NB4 (cell line): ENCODE measurements at regions not wholly inside any gene's neighbourhood (a gene's known extent, or its start where the extent isn't known, plus 50 kb on each side); places are given as distances from the start of the nearest gene placed in this dataset.

Experiments
- DNase-seq: peaks from one replicate; pipeline ENCODE4 v3.0.0; 2010; ENCODE audit warnings: low read depth
- H3K4me3 ChIP-seq: one replicate; pipeline ENCODE4 v1.5.1; 2011; ENCODE audit warnings: mild to moderate bottlenecking, low read depth, low read length, moderate library complexity
- MAX ChIP-seq: IDR thresholded peaks from 2 replicates; pipeline ENCODE4 v1.6.1; 2011; ENCODE audit warnings: low read depth, low read length
- MYC ChIP-seq: IDR thresholded peaks from 2 replicates; pipeline ENCODE4 v1.6.1; 2011; ENCODE audit warnings: low read depth, low read length
- POLR2A ChIP-seq: IDR thresholded peaks from 2 replicates; pipeline ENCODE4 v1.6.1; 2011; ENCODE audit warnings: mild to moderate bottlenecking; ENCODE audit not compliant: insufficient read length; ENCODE audit errors: extremely low read depth
- TF ChIP-seq, protein P1 (sequence below): IDR thresholded peaks from one replicate; pipeline ENCODE4 v1.5.1; 2012; ENCODE audit warnings: low read depth, low read length

- TF ChIP-seq MAX (no peak), MYC (no peak)
- TF ChIP-seq, protein P1, sequence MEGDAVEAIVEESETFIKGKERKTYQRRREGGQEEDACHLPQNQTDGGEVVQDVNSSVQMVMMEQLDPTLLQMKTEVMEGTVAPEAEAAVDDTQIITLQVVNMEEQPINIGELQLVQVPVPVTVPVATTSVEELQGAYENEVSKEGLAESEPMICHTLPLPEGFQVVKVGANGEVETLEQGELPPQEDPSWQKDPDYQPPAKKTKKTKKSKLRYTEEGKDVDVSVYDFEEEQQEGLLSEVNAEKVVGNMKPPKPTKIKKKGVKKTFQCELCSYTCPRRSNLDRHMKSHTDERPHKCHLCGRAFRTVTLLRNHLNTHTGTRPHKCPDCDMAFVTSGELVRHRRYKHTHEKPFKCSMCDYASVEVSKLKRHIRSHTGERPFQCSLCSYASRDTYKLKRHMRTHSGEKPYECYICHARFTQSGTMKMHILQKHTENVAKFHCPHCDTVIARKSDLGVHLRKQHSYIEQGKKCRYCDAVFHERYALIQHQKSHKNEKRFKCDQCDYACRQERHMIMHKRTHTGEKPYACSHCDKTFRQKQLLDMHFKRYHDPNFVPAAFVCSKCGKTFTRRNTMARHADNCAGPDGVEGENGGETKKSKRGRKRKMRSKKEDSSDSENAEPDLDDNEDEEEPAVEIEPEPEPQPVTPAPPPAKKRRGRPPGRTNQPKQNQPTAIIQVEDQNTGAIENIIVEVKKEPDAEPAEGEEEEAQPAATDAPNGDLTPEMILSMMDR: no peak
- no peak overlapping the region for H3K4me3 ChIP-seq
- no peak for DNase-seq
Measured at GRCh38 chr9:120338340-120338739, 241.6 kb downstream of the CDK5RAP2 start.

- no peak for DNase-seq
- no peak overlapping the region for H3K4me3 ChIP-seq
- TF ChIP-seq, protein P1: no peak
- TF ChIP-seq MYC: no peak
- TF ChIP-seq POLR2A: no peak
- TF ChIP-seq MAX: no peak
Measured at GRCh38 chr9:120337131-120337530, 242.8 kb downstream of the CDK5RAP2 start.

GRCh38 chr9:120336753-120337090, 243.2 kb downstream of the CDK5RAP2 start:
- DNase-seq: no peak
- TF ChIP-seq MYC: no peak
- no peak for TF ChIP-seq POLR2A
- TF ChIP-seq, protein P1: no peak
- no peak for TF ChIP-seq MAX
- no peak overlapping the region for H3K4me3 ChIP-seq

DNA sequence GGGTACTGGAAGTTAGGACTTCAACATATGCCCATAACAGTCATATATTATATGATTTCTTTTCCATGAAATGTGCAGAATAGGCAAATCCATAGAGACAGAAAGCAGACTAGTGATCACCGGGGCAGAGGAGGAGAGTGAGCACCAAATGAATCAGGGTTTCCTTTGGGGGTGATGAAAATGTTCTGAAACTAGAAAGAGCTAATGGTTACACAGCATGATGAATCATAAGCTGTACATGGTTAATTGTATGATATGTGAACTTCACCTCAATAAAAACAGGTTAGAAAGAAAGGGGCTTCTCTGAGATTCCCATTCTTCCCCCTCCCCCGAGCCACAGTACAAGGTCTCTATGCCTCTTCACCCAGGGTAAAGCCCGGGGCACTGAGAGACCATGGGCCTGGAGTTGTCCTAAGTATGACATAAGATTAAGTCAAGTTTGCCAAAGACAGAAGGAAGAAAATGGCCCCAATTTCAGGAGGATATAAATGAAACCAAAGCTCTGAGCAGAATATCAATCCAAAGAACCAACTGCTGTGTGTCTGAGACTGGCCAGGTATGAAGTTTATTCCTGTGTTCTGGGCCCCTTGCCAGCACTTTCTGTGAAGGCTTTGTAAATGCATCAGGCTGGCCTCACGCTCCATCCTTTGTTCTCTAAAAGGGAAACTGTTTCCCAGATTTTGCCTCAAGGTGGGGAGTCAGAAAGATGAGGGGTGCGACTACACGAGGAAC, 243.8 kb downstream of the CDK5RAP2 start:
- no peak for TF ChIP-seq MAX
- TF ChIP-seq POLR2A: no peak
- TF ChIP-seq, protein P1: no peak
- H3K4me3 ChIP-seq: no peak overlapping the region
- no peak for DNase-seq

- no peak for DNase-seq
- H3K4me3 ChIP-seq: no peak overlapping the region
- no peak for TF ChIP-seq POLR2A
Measured at GRCh38 chr9:120331913-120332312, 248.1 kb downstream of the CDK5RAP2 start.

DNA sequence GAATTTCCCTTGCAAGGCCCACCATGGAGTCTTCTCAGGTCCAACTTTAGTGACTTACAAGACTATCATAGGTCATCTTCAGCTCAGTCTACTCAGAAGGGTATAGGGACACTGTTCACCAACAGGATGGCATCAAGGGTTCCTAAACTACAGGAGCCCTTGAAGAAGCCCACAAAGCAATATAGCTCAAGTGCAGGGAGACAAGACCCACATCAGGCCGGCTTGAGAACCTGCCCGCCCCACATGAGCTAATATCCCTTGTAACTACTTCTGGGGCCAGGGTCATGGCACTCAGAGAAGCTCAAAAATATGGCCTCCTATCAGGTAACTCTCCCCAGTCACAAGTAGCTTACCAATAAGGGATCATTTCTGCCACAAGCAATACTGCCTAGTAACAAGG, 249.9 kb downstream of the CDK5RAP2 start:
- no peak for DNase-seq
- H3K4me3 ChIP-seq: no peak overlapping the region
- TF ChIP-seq POLR2A (no peak), MAX (no peak), MYC (no peak)
- TF ChIP-seq, protein P1: no peak
